ENCODE measurements at regions not wholly inside any gene's neighbourhood (a gene's known extent, or its start where the extent isn't known, plus 50 kb on each side); places are given as distances from the start of the nearest gene placed in this dataset.

DNA sequence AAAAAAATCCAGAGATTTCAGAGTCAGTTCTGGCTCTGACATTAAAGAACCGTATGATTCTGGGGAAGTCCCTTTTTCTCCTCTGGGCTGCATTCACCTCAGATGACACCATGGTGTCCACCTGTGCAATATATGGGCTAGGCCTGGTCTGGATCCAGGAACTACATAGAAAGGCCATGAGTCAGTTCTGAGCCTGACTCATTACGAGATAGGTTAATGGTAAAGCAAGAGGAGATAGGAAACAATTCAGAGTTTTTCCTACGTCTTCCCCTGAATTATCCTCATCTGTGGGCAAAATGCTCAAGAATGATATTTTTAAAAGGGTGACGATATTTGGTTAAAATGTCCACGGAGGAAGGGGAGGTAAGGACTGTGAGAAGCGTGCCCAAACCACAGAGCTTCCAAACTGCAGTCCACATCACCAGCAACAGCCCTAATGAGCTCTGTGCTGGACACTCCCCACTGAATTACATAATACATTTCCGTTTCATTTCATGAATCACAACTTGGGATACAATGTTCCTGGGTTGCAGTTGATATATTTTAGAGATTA, 180.1 kb upstream of the OSR1 start:
- TF ChIP-seq CTCF (conservative IDR thresholded peaks at IDR 0.05; ENCODE audit: low read depth, low read length) (no peak), EZH2phosphoT487 (IDR thresholded peaks at IDR 0.05; ENCODE audit: borderline replicate concordance, low read length) (no peak), EZH2 (IDR thresholded peaks at IDR 0.05; ENCODE audit: low read length, unreplicated experiment) (no peak)

Data from PC-3 (cell line).